ENCODE measurements at regions not wholly inside any gene's neighbourhood (a gene's known extent, or its start where the extent isn't known, plus 50 kb on each side); places are given as distances from the start of the nearest gene placed in this dataset.
"Not testable (repeated sequence)": the region's sequence is repeated elsewhere in the genome, so short reads cannot be mapped to it uniquely, and the experiment has no call there.

- Histone ChIP-seq H3K9ac (ENCODE audit: low read depth, low read length) (no peak overlapping the region), H3K4me1 (ENCODE audit: insufficient read depth, low read length) (peaks cover 5% of the 10 kb centered on the region; the same call in 1 of the 2 replicates), H3K4me3 (ENCODE audit: low read length) (no peak overlapping the region), H3K36me3 (ENCODE audit: insufficient read depth, low read length) (no peaks in the 10 kb centered on the region), H3K27me3 (ENCODE audit: insufficient read depth, low read length) (no peaks in the 10 kb centered on the region), H3K27ac (ENCODE audit: low read depth, low read length) (no peak overlapping the region), H3K9me3 (ENCODE audit: insufficient read depth, low read depth, low read length) (no peaks in the 10 kb centered on the region)
- WGBS: 87% methylated on average over 6 of the region's 6 CpGs
These were observed 932.0 kb downstream of the C6orf118 start for GRCh38 chr6:164377348-164377918.

GRCh38 chr6:164370773-164371172 is 938.6 kb downstream of the C6orf118 start:
- Histone ChIP-seq H3K27ac (ENCODE audit: low read depth, low read length) (no peak overlapping the region), H3K4me1 (ENCODE audit: insufficient read depth, low read length) (no peaks in the 10 kb centered on the region), H3K27me3 (ENCODE audit: insufficient read depth, low read length) (no peaks in the 10 kb centered on the region), H3K4me3 (ENCODE audit: low read length) (no peak overlapping the region), H3K9me3 (ENCODE audit: insufficient read depth, low read depth, low read length) (no peaks in the 10 kb centered on the region), H3K9ac (ENCODE audit: low read depth, low read length) (no peak overlapping the region), H3K36me3 (ENCODE audit: insufficient read depth, low read length) (no peaks in the 10 kb centered on the region)

- H3K27ac ChIP-seq (ENCODE audit: low read depth, low read length): no peak overlapping the region
- no peak overlapping the region for H3K4me3 ChIP-seq (ENCODE audit: low read length)
- no peaks in the 10 kb centered on the region for H3K36me3 ChIP-seq (ENCODE audit: insufficient read depth, low read length)
- no peak overlapping the region for H3K9ac ChIP-seq (ENCODE audit: low read depth, low read length)
- H3K9me3 ChIP-seq (ENCODE audit: insufficient read depth, low read depth, low read length): peaks cover 25% of the 10 kb centered on the region
- WGBS: 94% methylated on average over 2 of the region's 2 CpGs
- H3K27me3 ChIP-seq (ENCODE audit: insufficient read depth, low read length): no peaks in the 10 kb centered on the region
- H3K4me1 ChIP-seq (ENCODE audit: insufficient read depth, low read length): peaks cover 15% of the 10 kb centered on the region
These were observed 944.9 kb downstream of the QKI start for GRCh38 chr6:164359441-164359840.

- Histone ChIP-seq H3K36me3 (ENCODE audit: insufficient read depth, low read length) (no peaks in the 10 kb centered on the region), H3K27ac (ENCODE audit: low read depth, low read length) (no peak overlapping the region), H3K4me1 (ENCODE audit: insufficient read depth, low read length) (peaks cover 15% of the 10 kb centered on the region), H3K27me3 (ENCODE audit: insufficient read depth, low read length) (no peaks in the 10 kb centered on the region), H3K4me3 (ENCODE audit: low read length) (no peak overlapping the region), H3K9ac (ENCODE audit: low read depth, low read length) (no peak overlapping the region), H3K9me3 (ENCODE audit: insufficient read depth, low read depth, low read length) (peaks cover 25% of the 10 kb centered on the region)
- WGBS: 92% methylated on average over 2 of the region's 2 CpGs
These were observed 944.5 kb downstream of the QKI start for GRCh38 chr6:164359036-164359435.

GRCh38 chr6:164356814-164357213 is 942.3 kb downstream of the QKI start:
- no peak overlapping the region for H3K9ac ChIP-seq (ENCODE audit: low read depth, low read length)
- no peaks in the 10 kb centered on the region for H3K36me3 ChIP-seq (ENCODE audit: insufficient read depth, low read length)
- peaks cover 12% of the 10 kb centered on the region for H3K4me1 ChIP-seq (ENCODE audit: insufficient read depth, low read length)
- no peak overlapping the region for H3K27ac ChIP-seq (ENCODE audit: low read depth, low read length)
- peaks cover 36% of the 10 kb centered on the region for H3K9me3 ChIP-seq (ENCODE audit: insufficient read depth, low read depth, low read length)
- WGBS: 100% methylated on average over 1 of the region's 1 CpG
- no peak overlapping the region for H3K4me3 ChIP-seq (ENCODE audit: low read length)
- no peaks in the 10 kb centered on the region for H3K27me3 ChIP-seq (ENCODE audit: insufficient read depth, low read length)

GRCh38 chr6:164347455-164347854 is 932.9 kb downstream of the QKI start:
- Histone ChIP-seq H3K27me3 (ENCODE audit: insufficient read depth, low read length) (no peaks in the 10 kb centered on the region), H3K9me3 (ENCODE audit: insufficient read depth, low read depth, low read length) (peaks cover 19% of the 10 kb centered on the region), H3K4me1 (ENCODE audit: insufficient read depth, low read length) (peaks cover 19% of the 10 kb centered on the region), H3K9ac (ENCODE audit: low read depth, low read length) (no peak overlapping the region), H3K4me3 (ENCODE audit: low read length) (no peak overlapping the region), H3K27ac (ENCODE audit: low read depth, low read length) (no peak overlapping the region), H3K36me3 (ENCODE audit: insufficient read depth, low read length) (no peaks in the 10 kb centered on the region)
- WGBS: 100% methylated on average over 2 of the region's 2 CpGs

GRCh38 chr6:164346631-164347030 is 932.1 kb downstream of the QKI start:
- Histone ChIP-seq H3K9ac (ENCODE audit: low read depth, low read length) (no peak overlapping the region), H3K4me3 (ENCODE audit: low read length) (no peak overlapping the region), H3K9me3 (ENCODE audit: insufficient read depth, low read depth, low read length) (peaks cover 15% of the 10 kb centered on the region), H3K27me3 (ENCODE audit: insufficient read depth, low read length) (no peaks in the 10 kb centered on the region), H3K27ac (ENCODE audit: low read depth, low read length) (peak overlapping the region; percentile 98), H3K36me3 (ENCODE audit: insufficient read depth, low read length) (no peaks in the 10 kb centered on the region), H3K4me1 (ENCODE audit: insufficient read depth, low read length) (peaks cover 19% of the 10 kb centered on the region)

GRCh38 chr6:164345806-164346496 is 931.4 kb downstream of the QKI start:
- Histone ChIP-seq H3K27me3 (ENCODE audit: insufficient read depth, low read length) (no peaks in the 10 kb centered on the region), H3K9ac (ENCODE audit: low read depth, low read length) (peak overlapping the region; percentile 34; the same call in 1 of the 2 replicates), H3K9me3 (ENCODE audit: insufficient read depth, low read depth, low read length) (peaks cover 15% of the 10 kb centered on the region), H3K4me3 (ENCODE audit: low read length) (no peak overlapping the region), H3K4me1 (ENCODE audit: insufficient read depth, low read length) (peaks cover 19% of the 10 kb centered on the region), H3K36me3 (ENCODE audit: insufficient read depth, low read length) (no peaks in the 10 kb centered on the region), H3K27ac (ENCODE audit: low read depth, low read length) (peak overlapping the region; percentile 98)
- 76% methylated on average over 8 of the region's 8 CpGs for WGBS

GRCh38 chr6:164345327-164345726 is 930.8 kb downstream of the QKI start:
- Histone ChIP-seq H3K27ac (ENCODE audit: low read depth, low read length) (peak overlapping the region; percentile 98), H3K4me3 (ENCODE audit: low read length) (peak overlapping the region; percentile 5; the same call in 1 of the 2 replicates), H3K9me3 (ENCODE audit: insufficient read depth, low read depth, low read length) (peaks cover 15% of the 10 kb centered on the region), H3K36me3 (ENCODE audit: insufficient read depth, low read length) (no peaks in the 10 kb centered on the region), H3K4me1 (ENCODE audit: insufficient read depth, low read length) (peaks cover 19% of the 10 kb centered on the region), H3K9ac (ENCODE audit: low read depth, low read length) (peak overlapping the region; percentile 34; the same call in 1 of the 2 replicates), H3K27me3 (ENCODE audit: insufficient read depth, low read length) (no peaks in the 10 kb centered on the region)
- WGBS: 35% methylated on average over 3 of the region's 3 CpGs

GRCh38 chr6:164344801-164345291 is 930.3 kb downstream of the QKI start:
- 18% methylated on average over 7 of the region's 7 CpGs for WGBS

GRCh38 chr6:164339442-164339841 is 924.9 kb downstream of the QKI start:
- H3K9ac ChIP-seq (ENCODE audit: low read depth, low read length); H3K4me1 ChIP-seq (ENCODE audit: insufficient read depth, low read length); H3K27ac ChIP-seq (ENCODE audit: low read depth, low read length); H3K4me3 ChIP-seq (ENCODE audit: low read length); H3K36me3 ChIP-seq (ENCODE audit: insufficient read depth, low read length); H3K27me3 ChIP-seq (ENCODE audit: insufficient read depth, low read length): not testable (repeated sequence)
- WGBS: 90% methylated on average over 4 of the region's 4 CpGs
- peaks cover 11% of the 10 kb centered on the region for H3K9me3 ChIP-seq (ENCODE audit: insufficient read depth, low read depth, low read length)

More at GRCh38 chr6:164344801-164345291, 930.3 kb downstream of the QKI start:
- Histone ChIP-seq H3K9ac (ENCODE audit: low read depth, low read length) (peak overlapping the region; percentile 34; the same call in 1 of the 2 replicates), H3K27ac (ENCODE audit: low read depth, low read length) (peak overlapping the region; percentile 98), H3K27me3 (ENCODE audit: insufficient read depth, low read length) (no peaks in the 10 kb centered on the region), H3K36me3 (ENCODE audit: insufficient read depth, low read length) (no peaks in the 10 kb centered on the region), H3K4me3 (ENCODE audit: low read length) (peak overlapping the region; percentile 5; the same call in 1 of the 2 replicates), H3K9me3 (ENCODE audit: insufficient read depth, low read depth, low read length) (peaks cover 15% of the 10 kb centered on the region), H3K4me1 (ENCODE audit: insufficient read depth, low read length) (peaks cover 19% of the 10 kb centered on the region)

Data from HUES64 (cell line).